ENCODE measurements at regions not wholly inside any gene's neighbourhood (a gene's known extent, or its start where the extent isn't known, plus 50 kb on each side); places are given as distances from the start of the nearest gene placed in this dataset.
"Not testable (repeated sequence)": the region's sequence is repeated elsewhere in the genome, so short reads cannot be mapped to it uniquely, and the experiment has no call there.

DNA sequence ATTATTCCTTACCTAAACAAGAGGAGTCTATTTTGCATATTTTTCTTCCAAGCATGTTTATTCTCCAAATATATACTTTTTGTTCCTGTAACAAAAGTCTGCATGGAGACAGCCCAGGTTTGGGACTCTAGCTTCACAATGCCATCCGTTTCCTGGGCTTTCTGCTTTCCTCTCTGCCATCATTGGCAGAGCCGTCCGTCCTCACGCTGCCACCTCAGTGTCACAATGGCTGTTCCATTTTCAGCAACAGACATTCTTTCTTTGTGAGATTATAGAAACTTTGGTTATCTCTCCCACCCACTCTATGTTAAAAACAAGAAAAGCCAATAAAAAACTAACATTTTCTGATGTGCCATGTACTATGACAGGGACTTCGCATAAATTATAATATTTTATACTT, 825.2 kb downstream of the REEP3 start:
- Histone ChIP-seq H3K4me3 (no peak overlapping the region), H3K27ac (no peak overlapping the region)

DNA sequence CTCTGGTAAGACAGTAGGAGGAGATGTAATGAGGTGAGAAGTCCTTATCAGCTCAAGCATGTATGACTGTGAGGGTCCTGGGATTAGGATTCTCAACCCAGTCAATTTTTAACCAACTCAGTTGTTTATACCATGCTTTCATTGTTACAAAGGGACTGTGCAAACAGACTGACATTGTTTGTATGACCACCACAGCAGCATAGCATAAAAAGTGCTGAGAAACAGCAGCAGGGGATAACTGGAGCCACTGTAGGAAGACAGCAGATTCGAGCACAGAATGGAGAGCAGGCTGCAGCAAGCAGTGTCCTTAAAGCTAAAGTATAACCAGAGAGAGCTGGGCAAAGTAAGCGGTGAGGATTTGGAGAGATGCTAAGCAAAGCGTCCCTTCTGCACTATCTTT, 829.5 kb downstream of the REEP3 start:
- WGBS, result 70% methylated on average over 3 of the region's 3 CpGs

More for the DNA sequence above, 825.2 kb downstream of the REEP3 start:
- TF ChIP-seq POLR2A (IDR thresholded peaks at IDR 0.05) (no peak), EP300 (IDR thresholded peaks at IDR 0.05) (no peak), POLR2AphosphoS5 (IDR thresholded peaks at IDR 0.05) (no peak)
- TF ChIP-seq, protein P1, sequence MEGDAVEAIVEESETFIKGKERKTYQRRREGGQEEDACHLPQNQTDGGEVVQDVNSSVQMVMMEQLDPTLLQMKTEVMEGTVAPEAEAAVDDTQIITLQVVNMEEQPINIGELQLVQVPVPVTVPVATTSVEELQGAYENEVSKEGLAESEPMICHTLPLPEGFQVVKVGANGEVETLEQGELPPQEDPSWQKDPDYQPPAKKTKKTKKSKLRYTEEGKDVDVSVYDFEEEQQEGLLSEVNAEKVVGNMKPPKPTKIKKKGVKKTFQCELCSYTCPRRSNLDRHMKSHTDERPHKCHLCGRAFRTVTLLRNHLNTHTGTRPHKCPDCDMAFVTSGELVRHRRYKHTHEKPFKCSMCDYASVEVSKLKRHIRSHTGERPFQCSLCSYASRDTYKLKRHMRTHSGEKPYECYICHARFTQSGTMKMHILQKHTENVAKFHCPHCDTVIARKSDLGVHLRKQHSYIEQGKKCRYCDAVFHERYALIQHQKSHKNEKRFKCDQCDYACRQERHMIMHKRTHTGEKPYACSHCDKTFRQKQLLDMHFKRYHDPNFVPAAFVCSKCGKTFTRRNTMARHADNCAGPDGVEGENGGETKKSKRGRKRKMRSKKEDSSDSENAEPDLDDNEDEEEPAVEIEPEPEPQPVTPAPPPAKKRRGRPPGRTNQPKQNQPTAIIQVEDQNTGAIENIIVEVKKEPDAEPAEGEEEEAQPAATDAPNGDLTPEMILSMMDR (IDR thresholded peaks at IDR 0.05), result no peak
- 82% methylated on average over 5 of the region's 5 CpGs for WGBS
- Histone ChIP-seq H3K4me1 (no peaks in the 10 kb centered on the region), H3K36me3 (no peaks in the 10 kb centered on the region), H3K9me3 (no peaks in the 10 kb centered on the region), H3K27me3 (no peaks in the 10 kb centered on the region)
- DNase-seq (ENCODE audit: low spot score in 2 of 2), result no peak

DNA sequence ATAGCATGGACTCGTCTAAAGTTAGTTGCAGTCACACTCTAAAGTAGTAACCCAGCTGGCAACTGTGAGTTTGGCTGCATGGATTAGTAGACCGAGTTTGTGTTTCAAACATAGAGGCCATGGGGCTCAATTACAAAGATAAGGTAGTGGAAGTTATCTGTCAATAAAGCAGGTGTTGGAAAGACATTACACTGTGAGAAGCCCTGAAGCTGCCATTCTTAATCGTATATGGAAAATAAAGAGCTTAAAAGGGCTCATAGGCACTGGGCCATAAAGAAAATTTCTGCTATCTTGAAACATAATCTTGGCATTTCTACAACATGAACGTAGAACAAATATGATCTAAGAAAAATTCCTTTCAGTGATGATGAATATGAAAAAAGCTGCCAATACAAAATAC, 837.7 kb downstream of the REEP3 start:
- no peaks in the 10 kb centered on the region for H3K4me1 ChIP-seq
- no peaks in the 10 kb centered on the region for H3K36me3 ChIP-seq
- no peaks in the 10 kb centered on the region for H3K27me3 ChIP-seq
- WGBS, result 42% methylated on average over 4 of the region's 4 CpGs
- H3K4me3 ChIP-seq, result no peak overlapping the region
- no peak overlapping the region for H3K27ac ChIP-seq
- no peak for TF ChIP-seq POLR2AphosphoS5 (IDR thresholded peaks at IDR 0.05)
- TF ChIP-seq EP300 (IDR thresholded peaks at IDR 0.05), result no peak
- no peak for TF ChIP-seq POLR2A (IDR thresholded peaks at IDR 0.05)
- TF ChIP-seq, protein P1 (IDR thresholded peaks at IDR 0.05), result no peak
- no peaks in the 10 kb centered on the region for H3K9me3 ChIP-seq
- no peak for DNase-seq (ENCODE audit: low spot score in 2 of 2)

More for the DNA sequence above, 829.5 kb downstream of the REEP3 start:
- no peak overlapping the region for H3K27ac ChIP-seq
- TF ChIP-seq POLR2A (IDR thresholded peaks at IDR 0.05), result no peak
- no peaks in the 10 kb centered on the region for H3K9me3 ChIP-seq
- no peak overlapping the region for H3K4me3 ChIP-seq
- H3K4me1 ChIP-seq, result no peaks in the 10 kb centered on the region
- no peaks in the 10 kb centered on the region for H3K36me3 ChIP-seq
- DNase-seq (ENCODE audit: low spot score in 2 of 2), result no peak
- no peaks in the 10 kb centered on the region for H3K27me3 ChIP-seq

DNA sequence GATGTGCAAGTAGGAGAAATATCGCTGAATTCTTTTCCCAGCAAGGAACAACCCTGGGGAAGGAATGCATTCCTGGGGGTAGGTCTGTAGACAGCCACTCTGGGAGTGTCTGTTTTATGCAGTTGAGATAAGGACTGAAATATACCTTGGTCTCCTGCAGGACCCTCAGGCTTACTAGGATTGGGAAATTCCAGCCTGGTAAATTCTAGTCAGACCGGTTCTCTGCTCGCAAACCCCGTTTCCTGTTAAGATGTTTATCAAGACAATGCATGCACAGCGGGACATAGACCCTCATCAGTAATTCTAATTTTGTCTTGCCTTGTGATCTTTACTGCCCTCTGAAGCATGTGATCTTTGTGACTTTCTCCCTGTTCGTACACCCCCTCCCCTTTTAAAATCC, 839.0 kb downstream of the REEP3 start:
- H3K27me3 ChIP-seq; H3K27ac ChIP-seq; DNase-seq (ENCODE audit: low spot score in 2 of 2); H3K4me1 ChIP-seq; H3K4me3 ChIP-seq; H3K36me3 ChIP-seq; H3K9me3 ChIP-seq: not testable (repeated sequence)
- WGBS, result 53% methylated on average over 6 of the region's 6 CpGs

DNA sequence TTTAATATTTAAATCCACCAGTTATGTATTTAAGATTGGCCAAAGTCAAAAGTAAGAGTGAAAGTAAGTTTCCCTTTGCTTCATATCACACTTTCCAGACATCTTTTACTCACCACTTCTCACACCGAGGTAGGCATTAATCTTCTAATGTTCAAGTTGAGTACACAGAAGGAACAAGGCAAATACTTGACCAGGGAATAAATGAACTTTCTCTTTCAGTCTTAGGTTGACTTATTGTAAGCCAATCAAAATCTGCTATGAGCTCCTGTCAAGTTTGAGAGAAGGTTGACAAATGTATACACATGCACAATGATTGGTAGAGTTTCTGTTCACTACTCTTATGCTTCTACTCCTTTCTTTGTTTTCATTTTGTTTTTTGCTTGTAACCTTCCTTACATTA, 842.5 kb downstream of the REEP3 start:
- no peaks in the 10 kb centered on the region for H3K9me3 ChIP-seq
- no peak overlapping the region for H3K4me3 ChIP-seq
- WGBS, result 86% methylated on average over 1 of the region's 1 CpG
- no peaks in the 10 kb centered on the region for H3K36me3 ChIP-seq
- TF ChIP-seq POLR2A (IDR thresholded peaks at IDR 0.05) (no peak), EP300 (IDR thresholded peaks at IDR 0.05) (no peak), POLR2AphosphoS5 (IDR thresholded peaks at IDR 0.05) (no peak)
- TF ChIP-seq, protein P1 (IDR thresholded peaks at IDR 0.05), result no peak
- no peak for DNase-seq (ENCODE audit: low spot score in 2 of 2)
- no peak overlapping the region for H3K27ac ChIP-seq
- no peaks in the 10 kb centered on the region for H3K27me3 ChIP-seq
- H3K4me1 ChIP-seq, result no peaks in the 10 kb centered on the region

DNA sequence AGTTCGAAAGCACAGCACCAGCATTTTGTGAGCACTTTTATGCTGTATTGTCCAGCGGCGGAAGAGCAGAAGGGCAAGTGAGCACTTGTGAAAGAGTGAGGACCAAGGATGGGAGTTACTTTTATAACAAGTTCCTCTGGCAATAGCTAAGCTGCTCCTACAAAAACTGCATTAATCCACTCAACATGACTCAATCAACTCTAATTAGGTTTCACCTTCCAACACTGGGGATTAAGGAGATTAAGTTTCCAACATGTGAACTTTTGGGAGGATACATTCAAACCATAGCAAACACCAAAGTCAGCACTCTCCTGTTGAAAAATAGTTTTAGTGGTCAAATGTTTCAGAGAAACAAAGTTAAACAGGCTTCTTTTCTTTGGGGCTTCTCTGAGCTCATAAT, 844.5 kb downstream of the REEP3 start:
- Histone ChIP-seq H3K9me3 (no peaks in the 10 kb centered on the region), H3K4me3 (no peak overlapping the region), H3K27ac (no peak overlapping the region), H3K27me3 (no peaks in the 10 kb centered on the region), H3K36me3 (no peaks in the 10 kb centered on the region), H3K4me1 (no peaks in the 10 kb centered on the region)
- no peak for DNase-seq (ENCODE audit: low spot score in 2 of 2)
- 90% methylated on average over 3 of the region's 3 CpGs for WGBS
- no peak for TF ChIP-seq POLR2A (IDR thresholded peaks at IDR 0.05)
- TF ChIP-seq EP300 (IDR thresholded peaks at IDR 0.05), result no peak
- TF ChIP-seq POLR2AphosphoS5 (IDR thresholded peaks at IDR 0.05), result no peak
- TF ChIP-seq, protein P1 (IDR thresholded peaks at IDR 0.05), result no peak
